ENCODE measurements at regions not wholly inside any gene's neighbourhood (a gene's known extent, or its start where the extent isn't known, plus 50 kb on each side); places are given as distances from the start of the nearest gene placed in this dataset.
"Not testable (repeated sequence)": the region's sequence is repeated elsewhere in the genome, so short reads cannot be mapped to it uniquely, and the experiment has no call there.

GRCh38 chr13:60663788-60664187 is 266.8 kb downstream of the TDRD3 start:
- DNase-seq, result no peak

- no peak for DNase-seq
Observed at GRCh38 chr13:60662595-60662994, 265.6 kb downstream of the TDRD3 start.

DNA sequence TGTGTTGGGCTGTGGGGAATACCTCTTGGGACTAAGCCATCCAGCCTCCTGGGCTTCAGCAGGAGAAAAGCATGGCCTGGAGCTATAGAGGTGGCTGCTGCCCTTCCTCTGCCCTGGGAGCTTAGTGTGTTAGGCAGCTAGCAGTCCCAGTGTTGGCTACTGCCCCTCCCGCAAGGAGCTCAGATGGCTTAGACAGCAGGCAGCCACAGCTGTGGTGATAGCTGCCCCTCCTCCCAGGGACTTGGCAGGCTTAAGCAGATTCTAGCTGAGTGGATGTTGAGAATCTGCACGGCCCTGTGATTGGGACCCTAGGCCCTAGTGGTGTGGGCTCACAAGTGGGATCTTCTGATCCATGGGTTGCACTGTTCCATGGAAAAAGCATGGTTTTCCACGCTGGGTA is 264.5 kb downstream of the TDRD3 start:
- no peak for DNase-seq

GRCh38 chr13:60657586-60657985 is 260.6 kb downstream of the TDRD3 start:
- not testable (repeated sequence) for DNase-seq

DNA sequence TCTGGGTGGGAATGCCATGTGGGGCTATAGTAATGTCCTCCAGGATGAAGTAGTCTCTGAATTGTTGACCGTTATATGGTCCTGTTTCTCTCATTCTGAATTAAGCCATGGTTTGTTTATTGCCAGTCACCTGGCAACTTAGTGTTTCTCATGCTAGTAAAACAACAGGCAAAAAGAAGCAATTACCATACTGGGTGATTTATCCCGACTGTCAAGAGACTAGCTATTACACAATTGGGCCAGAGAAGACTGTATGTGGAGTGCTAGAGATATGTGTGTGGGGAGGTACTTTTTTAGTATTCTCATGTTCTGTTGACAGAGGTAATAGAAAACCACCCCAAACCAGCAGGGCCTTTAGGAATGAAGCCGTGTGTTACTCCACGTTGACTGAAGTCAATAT is 258.2 kb downstream of the TDRD3 start:
- no peak for DNase-seq

GRCh38 chr13:60654415-60654814 is 257.4 kb downstream of the TDRD3 start:
- DNase-seq, result peak in 1 of 2 experiments; percentile 10

- no peak for DNase-seq
Observed at GRCh38 chr13:60647547-60647946, 250.5 kb downstream of the TDRD3 start.

DNA sequence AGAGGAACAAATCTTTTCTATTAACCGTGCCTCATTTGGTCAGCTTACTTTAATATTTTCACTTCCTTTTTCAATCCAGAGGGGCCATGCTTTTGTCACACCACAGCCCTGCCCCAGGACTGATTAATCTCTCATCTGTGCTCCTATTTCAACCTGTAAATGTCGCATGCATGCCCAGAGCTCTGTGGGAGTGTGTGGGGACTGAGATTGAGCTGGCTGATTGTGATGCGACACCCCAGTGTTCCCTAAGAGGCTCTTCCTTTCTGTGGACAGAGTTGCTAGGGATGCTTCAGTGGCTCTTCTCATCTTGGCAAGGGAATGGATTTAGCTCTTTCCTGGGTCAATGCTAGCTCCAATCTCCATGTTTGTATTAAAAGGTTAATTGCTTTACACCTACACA is 249.6 kb downstream of the TDRD3 start:
- no peak for DNase-seq

DNA sequence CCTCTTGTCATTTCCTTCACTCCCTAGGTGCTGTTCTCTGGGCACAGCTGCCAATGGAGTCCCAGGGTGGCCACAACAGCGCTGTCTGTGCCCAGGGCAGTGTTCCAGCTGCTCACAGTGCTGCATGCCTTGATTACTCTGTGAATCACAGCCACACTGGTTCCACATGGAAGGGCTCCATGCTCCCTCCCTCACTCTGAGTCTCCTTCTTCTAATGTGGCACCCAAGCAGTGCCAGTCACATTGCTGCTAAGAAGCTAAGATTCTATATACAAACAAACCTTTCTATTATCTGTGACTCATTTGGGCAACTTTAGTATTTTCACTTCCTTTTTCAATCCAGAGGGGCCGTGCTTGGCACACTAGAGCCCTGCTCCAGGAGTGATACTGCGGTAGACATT is 248.7 kb downstream of the TDRD3 start:
- no peak for DNase-seq

DNA sequence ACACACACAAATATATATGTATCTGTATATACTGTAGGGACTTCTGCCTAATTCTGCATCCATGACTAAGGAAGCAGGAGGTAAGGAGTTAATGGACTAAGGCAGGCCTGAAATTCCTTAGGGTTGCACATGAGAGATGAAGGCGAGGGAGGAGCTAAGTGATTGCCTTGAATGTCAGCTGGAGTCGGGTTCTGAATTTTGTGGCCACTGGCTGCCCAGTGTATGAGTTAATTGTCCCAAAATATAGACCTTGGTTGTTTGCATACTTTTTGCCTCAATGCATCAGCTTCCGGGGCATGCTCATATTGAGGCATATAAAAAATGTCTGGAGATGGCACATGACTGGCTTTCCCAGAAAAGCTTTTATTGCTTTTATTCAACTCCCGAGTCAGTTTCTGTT is 245.5 kb downstream of the TDRD3 start:
- DNase-seq, result no peak

GRCh38 chr13:60629158-60629557 is 232.1 kb downstream of the TDRD3 start:
- no peak for DNase-seq

- peak in 1 of 2 experiments; percentile 41 for DNase-seq
Observed at GRCh38 chr13:60627071-60627686, 230.2 kb downstream of the TDRD3 start.
